ENCODE measurements at regions not wholly inside any gene's neighbourhood (a gene's known extent, or its start where the extent isn't known, plus 50 kb on each side); places are given as distances from the start of the nearest gene placed in this dataset.

DNA sequence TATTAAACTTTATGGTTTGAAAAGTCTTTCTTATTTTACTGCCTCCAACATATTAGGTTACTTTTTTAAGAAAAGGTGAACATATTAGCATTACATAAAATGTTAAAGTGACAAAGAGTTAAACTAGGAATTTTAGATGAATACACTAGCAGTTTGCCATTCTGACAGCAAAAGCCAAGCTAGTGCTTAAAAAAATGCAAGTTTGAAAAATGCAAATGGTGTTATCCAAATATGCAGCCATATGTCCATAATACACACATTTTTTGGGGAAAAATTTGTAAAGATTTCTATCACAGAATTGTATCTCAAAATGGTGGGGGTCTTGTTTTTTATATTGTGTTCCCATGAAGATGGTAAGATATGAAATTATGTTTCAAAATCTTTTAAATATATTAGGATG lies 466.1 kb downstream of the FOXG1 start:
- no peaks in the 10 kb centered on the region for H3K27me3 ChIP-seq (ENCODE audit: low read depth)
- H3K36me3 ChIP-seq = no peaks in the 10 kb centered on the region
- no peak overlapping the region for H3K27ac ChIP-seq (replicated peaks)
- TF ChIP-seq, protein P1, sequence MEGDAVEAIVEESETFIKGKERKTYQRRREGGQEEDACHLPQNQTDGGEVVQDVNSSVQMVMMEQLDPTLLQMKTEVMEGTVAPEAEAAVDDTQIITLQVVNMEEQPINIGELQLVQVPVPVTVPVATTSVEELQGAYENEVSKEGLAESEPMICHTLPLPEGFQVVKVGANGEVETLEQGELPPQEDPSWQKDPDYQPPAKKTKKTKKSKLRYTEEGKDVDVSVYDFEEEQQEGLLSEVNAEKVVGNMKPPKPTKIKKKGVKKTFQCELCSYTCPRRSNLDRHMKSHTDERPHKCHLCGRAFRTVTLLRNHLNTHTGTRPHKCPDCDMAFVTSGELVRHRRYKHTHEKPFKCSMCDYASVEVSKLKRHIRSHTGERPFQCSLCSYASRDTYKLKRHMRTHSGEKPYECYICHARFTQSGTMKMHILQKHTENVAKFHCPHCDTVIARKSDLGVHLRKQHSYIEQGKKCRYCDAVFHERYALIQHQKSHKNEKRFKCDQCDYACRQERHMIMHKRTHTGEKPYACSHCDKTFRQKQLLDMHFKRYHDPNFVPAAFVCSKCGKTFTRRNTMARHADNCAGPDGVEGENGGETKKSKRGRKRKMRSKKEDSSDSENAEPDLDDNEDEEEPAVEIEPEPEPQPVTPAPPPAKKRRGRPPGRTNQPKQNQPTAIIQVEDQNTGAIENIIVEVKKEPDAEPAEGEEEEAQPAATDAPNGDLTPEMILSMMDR (IDR thresholded peaks at IDR 0.05; ENCODE audit: borderline replicate concordance) = no peak
- no peaks in the 10 kb centered on the region for H3K9me3 ChIP-seq (replicated peaks)
- H3K4me3 ChIP-seq = no peak overlapping the region
- H3K4me1 ChIP-seq = no peaks in the 10 kb centered on the region
- no peak for DNase-seq
- intact Hi-C loops (cut with micrococcal nuclease) = no loop called here

DNA sequence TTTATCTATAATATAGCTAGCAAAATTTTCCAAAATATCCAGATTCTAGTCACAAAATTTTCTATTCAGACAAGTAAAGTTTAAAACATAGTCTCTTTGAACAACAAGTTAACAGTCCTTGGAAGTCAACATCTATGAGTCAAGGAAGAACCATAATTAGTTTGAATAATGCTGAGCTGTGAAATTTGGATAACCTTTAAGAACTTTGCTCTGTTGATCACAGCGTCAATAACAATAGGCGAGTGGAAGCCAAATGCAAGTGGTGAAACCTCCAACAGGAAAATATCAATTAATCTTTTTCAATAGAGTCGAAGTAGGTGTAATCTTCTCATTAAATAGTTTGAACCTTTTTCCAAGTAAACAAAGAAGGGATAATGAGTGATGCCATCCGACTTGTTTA lies 466.6 kb downstream of the FOXG1 start:
- Histone ChIP-seq H3K4me3 (no peak overlapping the region), H3K9me3 (replicated peaks) (no peaks in the 10 kb centered on the region), H3K36me3 (no peaks in the 10 kb centered on the region), H3K27ac (replicated peaks) (no peak overlapping the region), H3K27me3 (ENCODE audit: low read depth) (no peaks in the 10 kb centered on the region), H3K4me1 (no peaks in the 10 kb centered on the region)
- no peak for DNase-seq
- intact Hi-C loops (cut with micrococcal nuclease) = no loop called here
- TF ChIP-seq, protein P1 (IDR thresholded peaks at IDR 0.05; ENCODE audit: borderline replicate concordance) = no peak

DNA sequence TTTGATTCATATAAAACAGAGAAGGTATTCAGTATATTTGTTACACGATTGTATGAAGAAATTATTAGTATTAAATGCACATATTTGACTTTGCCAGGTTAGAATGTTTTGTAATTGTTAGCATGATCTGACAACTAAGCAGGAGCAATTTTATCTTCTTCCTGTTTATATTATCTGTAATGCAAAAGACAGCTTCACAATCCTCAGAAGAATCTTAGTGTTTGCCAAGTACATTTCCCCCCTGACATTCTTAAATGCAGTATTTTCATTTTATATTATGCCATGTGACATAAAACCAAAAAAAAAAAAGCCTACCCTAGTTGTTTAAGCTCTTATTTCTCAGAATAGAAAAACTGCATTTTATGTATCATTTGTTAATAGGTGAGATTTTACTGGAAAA lies 469.4 kb downstream of the FOXG1 start:
- TF ChIP-seq, protein P1 (IDR thresholded peaks at IDR 0.05; ENCODE audit: borderline replicate concordance) = no peak
- no peaks in the 10 kb centered on the region for H3K36me3 ChIP-seq
- no peaks in the 10 kb centered on the region for H3K4me1 ChIP-seq
- no peak overlapping the region for H3K27ac ChIP-seq (replicated peaks)
- H3K4me3 ChIP-seq = no peak overlapping the region
- intact Hi-C loops (cut with micrococcal nuclease) = no loop called here
- no peak for DNase-seq
- H3K9me3 ChIP-seq (replicated peaks) = no peaks in the 10 kb centered on the region
- no peaks in the 10 kb centered on the region for H3K27me3 ChIP-seq (ENCODE audit: low read depth)

DNA sequence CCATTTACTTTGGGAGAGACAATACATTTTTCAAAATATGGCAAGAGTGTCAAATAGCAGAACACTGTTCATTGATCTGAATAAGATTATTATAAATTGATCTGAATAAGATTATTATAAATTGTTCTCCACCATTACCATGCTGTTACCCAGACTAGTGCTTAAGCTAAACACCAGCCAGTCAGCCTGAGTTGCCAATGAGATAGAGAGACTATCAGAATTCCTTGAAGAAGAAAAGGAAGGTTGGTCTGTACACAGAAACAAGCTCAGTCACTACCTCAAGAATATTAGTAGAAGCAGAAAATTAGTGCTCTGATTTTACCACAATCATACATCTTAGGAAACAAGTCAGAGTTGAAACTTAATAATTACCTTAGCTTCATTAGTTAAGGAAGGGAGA lies 469.8 kb downstream of the FOXG1 start:
- no peaks in the 10 kb centered on the region for H3K36me3 ChIP-seq
- no peaks in the 10 kb centered on the region for H3K4me1 ChIP-seq
- TF ChIP-seq, protein P1 (IDR thresholded peaks at IDR 0.05; ENCODE audit: borderline replicate concordance) = no peak
- no peak overlapping the region for H3K27ac ChIP-seq (replicated peaks)
- H3K4me3 ChIP-seq = no peak overlapping the region
- no peaks in the 10 kb centered on the region for H3K27me3 ChIP-seq (ENCODE audit: low read depth)
- H3K9me3 ChIP-seq (replicated peaks) = no peaks in the 10 kb centered on the region
- intact Hi-C loops (cut with micrococcal nuclease) = no loop called here
- DNase-seq = no peak

DNA sequence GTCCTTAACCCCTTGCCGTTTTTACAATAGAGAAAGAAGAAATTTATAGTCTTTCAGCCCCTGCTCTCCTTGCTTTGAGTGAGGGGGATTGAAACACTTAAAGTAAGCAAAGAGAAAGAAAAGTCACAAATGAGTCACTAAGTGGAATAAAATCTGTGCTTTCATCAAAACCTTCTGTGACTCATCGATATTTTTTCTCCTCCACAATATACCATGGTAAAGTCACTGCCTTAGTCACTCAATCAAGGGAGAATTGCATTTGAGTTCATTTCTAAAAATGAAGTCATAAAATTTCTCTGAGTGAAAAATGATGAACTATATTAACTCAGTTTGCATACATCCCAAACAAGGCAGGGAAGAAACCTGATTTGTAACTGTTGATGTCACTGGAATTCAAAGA lies 470.3 kb downstream of the FOXG1 start:
- Histone ChIP-seq H3K9me3 (replicated peaks) (no peaks in the 10 kb centered on the region), H3K27ac (replicated peaks) (no peak overlapping the region), H3K36me3 (no peaks in the 10 kb centered on the region), H3K4me1 (no peaks in the 10 kb centered on the region), H3K4me3 (no peak overlapping the region), H3K27me3 (ENCODE audit: low read depth) (no peaks in the 10 kb centered on the region)
- no peak for DNase-seq
- intact Hi-C loops (cut with micrococcal nuclease) = no loop called here
- TF ChIP-seq, protein P1 (IDR thresholded peaks at IDR 0.05; ENCODE audit: borderline replicate concordance) = no peak

DNA sequence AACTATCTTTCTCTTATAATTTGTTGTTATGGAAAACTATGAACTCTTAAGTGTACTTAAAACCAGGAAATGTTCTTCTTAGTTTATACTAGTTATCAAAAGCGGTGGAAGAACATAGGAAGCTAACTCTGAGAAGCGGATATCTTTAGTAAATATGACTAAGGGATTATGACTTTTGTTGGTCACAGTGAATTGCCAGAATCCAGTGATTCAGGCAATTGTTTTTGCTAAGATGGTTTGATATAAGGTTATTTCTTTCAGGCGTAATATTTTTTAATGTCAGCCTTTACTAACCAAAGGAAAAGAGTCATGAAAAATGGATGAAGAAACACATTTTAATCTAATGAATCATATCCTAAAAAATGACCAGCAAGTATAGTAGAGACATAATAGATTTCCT lies 473.5 kb downstream of the FOXG1 start:
- no peak overlapping the region for H3K27ac ChIP-seq (replicated peaks)
- TF ChIP-seq, protein P1 (IDR thresholded peaks at IDR 0.05; ENCODE audit: borderline replicate concordance) = no peak
- H3K27me3 ChIP-seq (ENCODE audit: low read depth) = no peaks in the 10 kb centered on the region
- H3K4me3 ChIP-seq = no peak overlapping the region
- no peaks in the 10 kb centered on the region for H3K36me3 ChIP-seq
- intact Hi-C loops (cut with micrococcal nuclease) = no loop called here
- DNase-seq = no peak
- no peaks in the 10 kb centered on the region for H3K9me3 ChIP-seq (replicated peaks)
- no peaks in the 10 kb centered on the region for H3K4me1 ChIP-seq
